Medulla oblongata (tissue), 1 donor: ENCODE measurements at regions not wholly inside any gene's neighbourhood (a gene's known extent, or its start where the extent isn't known, plus 50 kb on each side); places are given as distances from the start of the nearest gene placed in this dataset.
A peak's percentile ranks its signal among the peaks of the same experiment; 100 is the strongest.
"Not testable (repeated sequence)": the region's sequence is repeated elsewhere in the genome, so short reads cannot be mapped to it uniquely, and the experiment has no call there.

Experiments
- DNase-seq: peaks from one replicate; pipeline ENCODE4 v3.0.0-alpha.2; 2015; ENCODE audit errors: extremely low spot score

GRCh38 chr2:111365986-111366640, 245.4 kb downstream of the BCL2L11 start:
- DNase-seq: not testable (repeated sequence)

GRCh38 chr2:111366641-111367029, 245.9 kb downstream of the BCL2L11 start:
- not testable (repeated sequence) for DNase-seq

- DNase-seq: not testable (repeated sequence)
Observed at GRCh38 chr2:111367080-111367479, 246.4 kb downstream of the BCL2L11 start.

GRCh38 chr2:111367871-111368270, 247.2 kb downstream of the BCL2L11 start:
- not testable (repeated sequence) for DNase-seq

GRCh38 chr2:111368288-111368687, 247.6 kb downstream of the BCL2L11 start:
- DNase-seq: not testable (repeated sequence)

- not testable (repeated sequence) for DNase-seq
Observed at GRCh38 chr2:111373060-111373459, 252.3 kb downstream of the BCL2L11 start.

GRCh38 chr2:111373989-111374388, 253.3 kb downstream of the BCL2L11 start:
- DNase-seq: not testable (repeated sequence)

- not testable (repeated sequence) for DNase-seq
Observed at GRCh38 chr2:111374734-111375133, 254.0 kb downstream of the BCL2L11 start.

- DNase-seq: not testable (repeated sequence)
Observed at GRCh38 chr2:111375320-111375883, 254.7 kb downstream of the BCL2L11 start.

- DNase-seq: not testable (repeated sequence)
Observed at GRCh38 chr2:111376272-111376970, 255.7 kb downstream of the BCL2L11 start.

- DNase-seq: peak; percentile 3
Observed at GRCh38 chr2:111376971-111377352, 256.2 kb downstream of the BCL2L11 start.

GRCh38 chr2:111377386-111377959, 256.8 kb downstream of the BCL2L11 start:
- not testable (repeated sequence) for DNase-seq

GRCh38 chr2:111378348-111378747, 257.6 kb downstream of the BCL2L11 start:
- DNase-seq: not testable (repeated sequence)

GRCh38 chr2:111380733-111381439, 260.2 kb downstream of the BCL2L11 start:
- DNase-seq: not testable (repeated sequence)

GRCh38 chr2:111381530-111382306, 261.0 kb downstream of the BCL2L11 start:
- DNase-seq: not testable (repeated sequence)

GRCh38 chr2:111382507-111382906, 261.8 kb downstream of the BCL2L11 start:
- DNase-seq: not testable (repeated sequence)

- not testable (repeated sequence) for DNase-seq
Observed at GRCh38 chr2:111383311-111383710, 262.6 kb downstream of the BCL2L11 start.

- not testable (repeated sequence) for DNase-seq
Observed at GRCh38 chr2:111385226-111385957, 264.7 kb downstream of the BCL2L11 start.

GRCh38 chr2:111390605-111391004, 269.9 kb downstream of the BCL2L11 start:
- DNase-seq: not testable (repeated sequence)
